ENCODE measurements at regions not wholly inside any gene's neighbourhood (a gene's known extent, or its start where the extent isn't known, plus 50 kb on each side); places are given as distances from the start of the nearest gene placed in this dataset.

GRCh38 chr10:94129393-94130130 lies 135.8 kb downstream of the PLCE1 start (continued):
- TF ChIP-seq AFF4 (CRISPR knock-in tag; IDR thresholded peaks at IDR 0.05; ENCODE audit: borderline replicate concordance): no peak

- CTCF ChIA-PET: no interaction called here
- TF ChIP-seq CBFB (CRISPR knock-in tag; IDR thresholded peaks at IDR 0.05; ENCODE audit: low read depth) (no peak), USF2 (CRISPR knock-in tag; IDR thresholded peaks at IDR 0.05) (no peak), RORB (CRISPR knock-in tag; IDR thresholded peaks at IDR 0.05) (no peak), NR1H2 (CRISPR knock-in tag; IDR thresholded peaks at IDR 0.05) (no peak), MYBL2 (CRISPR knock-in tag; IDR thresholded peaks at IDR 0.05) (no peak), JAZF1 (CRISPR knock-in tag; IDR thresholded peaks at IDR 0.05) (no peak), ZNF532 (CRISPR knock-in tag; IDR thresholded peaks at IDR 0.05; ENCODE audit: borderline replicate concordance) (no peak), GABPB1 (CRISPR knock-in tag; IDR thresholded peaks at IDR 0.05) (no peak), FOXP1 (CRISPR knock-in tag; IDR thresholded peaks at IDR 0.05; ENCODE audit: borderline replicate concordance) (no peak), NR3C1 (CRISPR knock-in tag; conservative IDR thresholded peaks at IDR 0.05; ENCODE audit: low read depth) (no peak), MXD4 (CRISPR knock-in tag; IDR thresholded peaks at IDR 0.05; ENCODE audit: borderline replicate concordance) (no peak)
- Mint-ChIP-seq H3K27ac (no peak overlapping the region), H3K4me1 (no peaks in the 10 kb centered on the region), H3K4me3 (no peak overlapping the region), H3K36me3 (no peaks in the 10 kb centered on the region), H3K27me3 (ENCODE audit: low read depth) (no peaks in the 10 kb centered on the region), H3K9me3 (no peaks in the 10 kb centered on the region)
- no peak for DNase-seq (ENCODE audit: low spot score)
- POLR2A ChIA-PET: no interaction called here
- ATAC-seq: no peak
Observed at GRCh38 chr10:94131885-94132284, 138.2 kb downstream of the PLCE1 start.

GRCh38 chr10:94133239-94133638 lies 139.5 kb downstream of the PLCE1 start:
- Mint-ChIP-seq H3K9me3 (no peaks in the 10 kb centered on the region), H3K4me3 (no peak overlapping the region), H3K36me3 (no peaks in the 10 kb centered on the region), H3K27ac (no peak overlapping the region), H3K4me1 (no peaks in the 10 kb centered on the region), H3K27me3 (ENCODE audit: low read depth) (no peaks in the 10 kb centered on the region)
- no peak for DNase-seq (ENCODE audit: low spot score)
- CTCF ChIA-PET: no interaction called here
- no peak for ATAC-seq
- POLR2A ChIA-PET: no interaction called here
- no peak for TF ChIP-seq CREB1 (CRISPR knock-in tag; IDR thresholded peaks at IDR 0.05)
- no peak for TF ChIP-seq MYBL2 (CRISPR knock-in tag; IDR thresholded peaks at IDR 0.05)
- TF ChIP-seq ZNF512 (CRISPR knock-in tag; IDR thresholded peaks at IDR 0.05; ENCODE audit: borderline replicate concordance): no peak
- no peak for TF ChIP-seq ZNF263 (CRISPR knock-in tag; IDR thresholded peaks at IDR 0.05; ENCODE audit: low read depth)
- no peak for TF ChIP-seq ZNF121 (CRISPR knock-in tag; IDR thresholded peaks at IDR 0.05)
- no peak for TF ChIP-seq JUN (CRISPR knock-in tag; IDR thresholded peaks at IDR 0.05)
- no peak for TF ChIP-seq E2F5 (CRISPR knock-in tag; IDR thresholded peaks at IDR 0.05)
- TF ChIP-seq GRHL2 (CRISPR knock-in tag; IDR thresholded peaks at IDR 0.05; ENCODE audit: insufficient replicate concordance, severe bottlenecking): no peak
- TF ChIP-seq ZNF396 (CRISPR knock-in tag; IDR thresholded peaks at IDR 0.05; ENCODE audit: borderline replicate concordance): no peak
- no peak for TF ChIP-seq RORB (CRISPR knock-in tag; IDR thresholded peaks at IDR 0.05)
- no peak for TF ChIP-seq ESRRA (CRISPR knock-in tag; IDR thresholded peaks at IDR 0.05; ENCODE audit: borderline replicate concordance)
- TF ChIP-seq NR3C1 (CRISPR knock-in tag; conservative IDR thresholded peaks at IDR 0.05; ENCODE audit: low read depth): no peak
- TF ChIP-seq KAT7 (CRISPR knock-in tag; IDR thresholded peaks at IDR 0.05; ENCODE audit: borderline replicate concordance): no peak

All from WTC11 (cell line).